HepG2 (cell line): ENCODE measurements at regions not wholly inside any gene's neighbourhood (a gene's known extent, or its start where the extent isn't known, plus 50 kb on each side); places are given as distances from the start of the nearest gene placed in this dataset.

Experiments used
- EZH2 ChIP-seq: conservative IDR thresholded peaks from 2 replicates; pipeline ENCODE4 v1.6.1; 2012; ENCODE audit warnings: mild to moderate bottlenecking, low read depth, low read length, moderate library complexity
- TF ChIP-seq, protein P1 (sequence below): sonication (generic); formaldehyde crosslinking; IDR thresholded peaks from 2 replicates; pipeline ENCODE4 v1.5.0; 2020; ENCODE audit warnings: mild to moderate bottlenecking, missing genetic modification reagents, moderate library complexity

DNA sequence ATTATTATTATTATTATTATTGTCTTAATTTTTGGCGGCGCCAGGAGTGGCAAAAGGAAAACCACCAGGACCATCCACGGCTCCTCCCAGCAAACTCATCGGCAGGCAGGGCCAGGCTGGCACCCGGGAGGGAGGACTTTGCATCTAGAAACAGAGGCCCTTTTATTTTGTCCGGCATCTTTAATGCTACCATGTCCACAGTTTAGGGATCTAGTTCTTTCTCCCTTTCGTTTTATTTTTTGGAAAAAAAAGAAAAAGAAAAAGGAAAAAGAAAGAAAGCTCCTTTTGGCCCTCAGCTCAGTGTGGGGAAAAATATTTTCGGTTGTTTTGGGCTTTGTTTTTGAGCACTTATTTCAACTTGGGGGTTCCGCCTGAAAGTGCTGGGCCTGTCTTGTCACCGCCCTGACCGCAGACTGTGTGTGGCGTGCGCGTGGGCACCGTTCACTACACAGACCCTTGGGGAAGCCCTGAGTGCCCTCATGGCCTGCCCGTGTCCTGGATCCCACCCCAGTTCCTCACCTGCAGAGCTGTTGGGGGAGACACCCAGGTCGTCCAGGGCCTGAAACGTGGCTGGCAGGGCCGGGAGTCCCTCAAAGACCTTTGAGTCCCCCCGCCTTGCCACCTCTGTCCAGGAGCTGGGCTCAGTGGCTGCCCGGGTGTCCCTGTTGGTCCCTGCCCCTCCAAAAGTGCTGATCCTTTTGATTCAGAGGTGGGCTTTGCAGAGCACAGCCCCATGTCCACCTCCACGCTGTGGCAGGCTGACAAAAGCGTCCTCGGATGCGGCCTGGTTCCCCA, 69.1 kb upstream of the PPARA start:
- TF ChIP-seq, protein P1, sequence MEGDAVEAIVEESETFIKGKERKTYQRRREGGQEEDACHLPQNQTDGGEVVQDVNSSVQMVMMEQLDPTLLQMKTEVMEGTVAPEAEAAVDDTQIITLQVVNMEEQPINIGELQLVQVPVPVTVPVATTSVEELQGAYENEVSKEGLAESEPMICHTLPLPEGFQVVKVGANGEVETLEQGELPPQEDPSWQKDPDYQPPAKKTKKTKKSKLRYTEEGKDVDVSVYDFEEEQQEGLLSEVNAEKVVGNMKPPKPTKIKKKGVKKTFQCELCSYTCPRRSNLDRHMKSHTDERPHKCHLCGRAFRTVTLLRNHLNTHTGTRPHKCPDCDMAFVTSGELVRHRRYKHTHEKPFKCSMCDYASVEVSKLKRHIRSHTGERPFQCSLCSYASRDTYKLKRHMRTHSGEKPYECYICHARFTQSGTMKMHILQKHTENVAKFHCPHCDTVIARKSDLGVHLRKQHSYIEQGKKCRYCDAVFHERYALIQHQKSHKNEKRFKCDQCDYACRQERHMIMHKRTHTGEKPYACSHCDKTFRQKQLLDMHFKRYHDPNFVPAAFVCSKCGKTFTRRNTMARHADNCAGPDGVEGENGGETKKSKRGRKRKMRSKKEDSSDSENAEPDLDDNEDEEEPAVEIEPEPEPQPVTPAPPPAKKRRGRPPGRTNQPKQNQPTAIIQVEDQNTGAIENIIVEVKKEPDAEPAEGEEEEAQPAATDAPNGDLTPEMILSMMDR (CRISPR knock-in tag), result no peak
- no peak for TF ChIP-seq EZH2
